Esophagus muscularis mucosa (tissue), 4 donors: ENCODE measurements at regions not wholly inside any gene's neighbourhood (a gene's known extent, or its start where the extent isn't known, plus 50 kb on each side); places are given as distances from the start of the nearest gene placed in this dataset.

Experiments
- CTCF ChIP-seq, 3 experiments: fragments of 200-600 bp in 2 of 3; fragments of 450-650 bp in 1 of 3; sonication (generic) in 2 of 3; IDR thresholded peaks; one replicate each; pipeline ENCODE4 v1.5.1; 2017 to 2019; ENCODE audit warnings: antibody characterized with exemption in 3 of 3, mild to moderate bottlenecking in 2 of 3, moderate library complexity in 1 of 3
- EP300 ChIP-seq: sonication (generic); formaldehyde crosslinking; IDR thresholded peaks from one replicate; pipeline ENCODE4 v1.6.1; 2017; ENCODE audit warnings: antibody characterized with exemption
- POLR2A ChIP-seq: fragments of 450-650 bp; IDR thresholded peaks from one replicate; pipeline ENCODE4 v1.6.1; 2017; ENCODE audit warnings: antibody characterized with exemption, moderate library complexity, mild to moderate bottlenecking, low read depth
- POLR2AphosphoS5 ChIP-seq, 2 donors: sonication (generic); formaldehyde crosslinking; IDR thresholded peaks; one replicate each; pipeline ENCODE4 v1.6.1; 2017; ENCODE audit warnings: antibody characterized with exemption in 2 of 2

GRCh38 chr10:23676296-23676695 is 237.4 kb downstream of the OTUD1 start:
- TF ChIP-seq EP300 (no peak), CTCF (IDR thresholded peaks at IDR 0.05) (no peak), POLR2A (no peak), POLR2AphosphoS5 (IDR thresholded peaks at IDR 0.05) (no peak)
